Neural progenitor cell (in vitro differentiated cells): ENCODE measurements at regions not wholly inside any gene's neighbourhood (a gene's known extent, or its start where the extent isn't known, plus 50 kb on each side); places are given as distances from the start of the nearest gene placed in this dataset.

Experiments
- CTCF ChIP-seq: fragments of 200-600 bp; sonication (generic); IDR thresholded peaks from 2 replicates; pipeline ENCODE4 v1.5.1; 2017; ENCODE audit warnings: antibody characterized with exemption, mild to moderate bottlenecking
- EZH2 ChIP-seq: fragments of 200-600 bp; sonication (generic); IDR thresholded peaks from 2 replicates; pipeline ENCODE4 v1.6.1; 2017; ENCODE audit warnings: antibody characterized with exemption, mild to moderate bottlenecking, moderate library complexity
- EZH2phosphoT487 ChIP-seq: fragments of 200-600 bp; sonication (generic); IDR thresholded peaks from 2 replicates; pipeline ENCODE4 v1.6.1; 2017; ENCODE audit warnings: antibody characterized with exemption

- TF ChIP-seq CTCF (no peak), EZH2 (no peak), EZH2phosphoT487 (no peak)
Observed at GRCh38 chr14:28952161-28952560, 185.6 kb downstream of the FOXG1 start.
